PC-3 (cell line): ENCODE measurements at regions not wholly inside any gene's neighbourhood (a gene's known extent, or its start where the extent isn't known, plus 50 kb on each side); places are given as distances from the start of the nearest gene placed in this dataset.

ENCODE experiments used
- ATAC-seq: fragments of 200-7000 bp; cut with Tn5 transposase; 2 replicates; pipeline ENCODE4 v1.9.1; 2020; ENCODE audit warnings: mild to moderate bottlenecking, moderate library complexity
- BruUV-seq: library from RNA; stranded (reverse); fragments of 400-500 nt; replicated peaks from 2 replicates; lab custom pipeline; 2021; lab: Mats Ljungman, UMichigan
- CTCF ChIA-PET: fragments of 300-600 bp; sonication (Branson Sonifier 250); formaldehyde crosslinking; loops from one replicate; lab custom pipeline; 2022; ENCODE audit warnings: antibody characterized with exemption; lab: Charles Lee
- POLR2A ChIA-PET: fragments of 300-600 bp; sonication (Branson Sonifier 250); formaldehyde crosslinking; loops from one replicate; lab custom pipeline; 2022; ENCODE audit warnings: antibody characterized with exemption; ENCODE audit not compliant: unreplicated experiment; lab: Charles Lee
- DNase-seq: peaks from one replicate; pipeline ENCODE4 v3.0.0-alpha.2; 2015
- H2AFZ ChIP-seq: fragments of 300-600 bp; sonication (generic); 2 replicates; pipeline ENCODE4 v1.6.0; 2016; ENCODE audit warnings: antibody characterized with exemption, low read length
- H3F3A ChIP-seq: fragments of 300-600 bp; sonication (generic); one replicate; pipeline ENCODE4 v1.6.0; 2017; ENCODE audit warnings: antibody characterized with exemption, low read length, control low read depth, mild to moderate bottlenecking; ENCODE audit not compliant: unreplicated experiment
- H3K27ac ChIP-seq: fragments of 300-600 bp; sonication (generic); 2 replicates; pipeline ENCODE4 v1.5.1; 2016; ENCODE audit warnings: mild to moderate bottlenecking, low read length
- H3K27me3 ChIP-seq: fragments of 300-600 bp; sonication (generic); 2 replicates; pipeline ENCODE4 v1.6.1; 2016; ENCODE audit warnings: low read length, mixed read lengths
- H3K36me3 ChIP-seq: fragments of 300-600 bp; sonication (generic); 2 replicates; pipeline ENCODE4 v1.6.1; 2016; ENCODE audit warnings: low read depth, mixed run types, low read length, mixed read lengths
- H3K4me1 ChIP-seq: fragments of 300-600 bp; sonication (generic); 2 replicates; pipeline ENCODE4 v1.5.1; 2016; ENCODE audit warnings: low read length; ENCODE audit not compliant: insufficient read depth
- H3K4me2 ChIP-seq: fragments of 300-600 bp; sonication (generic); 2 replicates; pipeline ENCODE4 v1.6.0; 2016; ENCODE audit warnings: low read length
- H3K4me3 ChIP-seq: fragments of 300-600 bp; sonication (generic); 2 replicates; pipeline ENCODE4 v1.5.1; 2016; ENCODE audit warnings: mild to moderate bottlenecking, low read length, mixed read lengths
- H3K79me2 ChIP-seq: fragments of 300-600 bp; sonication (generic); 2 replicates; pipeline ENCODE4 v1.6.1; 2017; ENCODE audit warnings: low read length, mixed read lengths
- H3K9ac ChIP-seq: fragments of 300-600 bp; sonication (generic); 2 replicates; pipeline ENCODE4 v1.6.0; 2016; ENCODE audit warnings: mild to moderate bottlenecking, low read length
- H3K9me2 ChIP-seq: fragments of 300-600 bp; sonication (generic); replicated peaks from 2 replicates; pipeline ENCODE4 v1.6.1; 2016; ENCODE audit warnings: mixed run types, low read length, mixed read lengths
- H3K9me3 ChIP-seq: fragments of 300-600 bp; sonication (generic); 2 replicates; pipeline ENCODE4 v1.6.1; 2016; ENCODE audit warnings: low read length, mixed read lengths
- H4K20me1 ChIP-seq: fragments of 300-600 bp; sonication (generic); 2 replicates; pipeline ENCODE4 v1.6.1; 2016; ENCODE audit warnings: low read length, mixed read lengths
- CTCF ChIP-seq: fragments of 300-600 bp; sonication (generic); conservative IDR thresholded peaks from 2 replicates; pipeline ENCODE4 v1.5.1; 2017; ENCODE audit warnings: antibody characterized with exemption, low read depth, mild to moderate bottlenecking, low read length
- EZH2 ChIP-seq: fragments of 300-600 bp; sonication (generic); IDR thresholded peaks from one replicate; pipeline ENCODE4 v1.6.1; 2017; ENCODE audit warnings: antibody characterized with exemption, mild to moderate bottlenecking, low read length; ENCODE audit not compliant: unreplicated experiment
- EZH2phosphoT487 ChIP-seq: fragments of 300-600 bp; sonication (generic); IDR thresholded peaks from 2 replicates; pipeline ENCODE4 v1.6.1; 2018; ENCODE audit warnings: mild to moderate bottlenecking, antibody characterized with exemption, low read length, borderline replicate concordance
- intact Hi-C: fragments of 100-400 bp; cut with micrococcal nuclease; formaldehyde crosslinking; loops from 2 replicates; pipeline ENCODE4 v1.9.0; 2023

DNA sequence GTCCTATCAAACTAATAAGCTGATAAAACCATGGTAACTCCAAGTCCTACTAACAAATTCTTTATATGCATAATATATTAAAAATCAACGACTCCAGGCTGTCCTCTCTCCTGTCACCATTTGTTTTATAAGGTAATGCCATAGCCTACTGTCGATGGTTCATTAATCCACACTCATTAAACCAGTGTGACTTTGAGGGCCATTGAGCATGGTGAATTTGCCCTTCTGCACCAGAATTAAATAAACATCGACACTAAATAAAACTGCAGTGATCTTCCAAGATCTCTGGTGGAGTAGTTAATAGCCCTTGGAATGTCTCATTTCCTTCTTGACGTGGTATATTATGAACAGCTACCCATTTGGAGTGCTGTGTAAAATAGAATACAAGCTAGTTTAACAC is 358.5 kb downstream of the CBLN4 start:
- Histone ChIP-seq H3K4me3 (no peak overlapping the region), H2AFZ (no peak overlapping the region), H3K27ac (no peak overlapping the region), H3K9me2 (no peaks in the 10 kb centered on the region), H3K27me3 (no peaks in the 10 kb centered on the region), H3K9me3 (peaks cover 25% of the 10 kb centered on the region; the same call in 1 of the 2 replicates), H3K9ac (no peak overlapping the region), H3K4me1 (no peaks in the 10 kb centered on the region), H4K20me1 (no peaks in the 10 kb centered on the region), H3F3A (no peaks in the 10 kb centered on the region), H3K36me3 (no peaks in the 10 kb centered on the region), H3K4me2 (no peak overlapping the region), H3K79me2 (no peaks in the 10 kb centered on the region)
- ATAC-seq (no peak), DNase-seq (no peak)
- no TSS peak for BruUV-seq
- ChIA-PET CTCF (no interaction called here), POLR2A (interaction anchor here (0.7 kb wide), 1 partner anchor 38 kb away, joined by 28 read pairs; no protein-coding TSS in a partner anchor)
- TF ChIP-seq EZH2: no peak
- TF ChIP-seq CTCF: no peak
- intact Hi-C loops: no loop called here

DNA sequence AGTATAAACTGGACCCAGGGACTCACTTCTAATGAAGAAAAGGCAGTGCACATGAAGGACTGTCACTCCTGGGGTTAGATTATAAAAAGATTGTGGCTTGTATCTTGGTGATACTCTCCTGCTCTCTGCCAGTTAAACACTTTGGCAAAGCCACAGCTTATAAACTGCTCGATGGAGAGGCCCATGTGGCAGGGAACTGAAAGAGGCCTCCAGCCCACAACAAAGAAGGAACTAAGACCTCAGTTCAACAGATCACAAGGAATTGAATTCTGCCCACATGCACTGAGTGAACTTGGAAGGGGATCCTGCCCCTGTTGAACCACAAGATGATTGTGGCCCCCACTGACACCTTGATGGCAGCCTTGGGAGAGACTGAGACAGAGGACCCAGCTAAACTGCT is 363.8 kb downstream of the CBLN4 start:
- H3K4me3 ChIP-seq: no peak overlapping the region
- no peaks in the 10 kb centered on the region for H3K4me1 ChIP-seq
- DNase-seq: no peak
- H2AFZ ChIP-seq: no peak overlapping the region
- H3K27ac ChIP-seq: no peak overlapping the region
- H3K9me3 ChIP-seq: peaks cover 25% of the 10 kb centered on the region; the same call in 1 of the 2 replicates
- H3K9me2 ChIP-seq: no peaks in the 10 kb centered on the region
- no peak overlapping the region for H3K4me2 ChIP-seq
- ChIA-PET POLR2A (no interaction called here), CTCF (no interaction called here)
- no peaks in the 10 kb centered on the region for H3K79me2 ChIP-seq
- H3K36me3 ChIP-seq: no peaks in the 10 kb centered on the region
- H3K27me3 ChIP-seq: no peaks in the 10 kb centered on the region
- no peaks in the 10 kb centered on the region for H3F3A ChIP-seq
- intact Hi-C loops: no loop called here
- no peak for ATAC-seq
- H3K9ac ChIP-seq: no peak overlapping the region
- BruUV-seq: no TSS peak
- no peaks in the 10 kb centered on the region for H4K20me1 ChIP-seq
- TF ChIP-seq EZH2: no peak
- no peak for TF ChIP-seq EZH2phosphoT487
- TF ChIP-seq CTCF: no peak

GRCh38 chr20:55635870-55636269 is 369.4 kb downstream of the CBLN4 start:
- Histone ChIP-seq H3K27me3 (no peaks in the 10 kb centered on the region), H3F3A (no peaks in the 10 kb centered on the region), H3K4me2 (no peak overlapping the region), H3K9ac (no peak overlapping the region), H3K4me1 (no peaks in the 10 kb centered on the region), H2AFZ (no peak overlapping the region), H3K9me2 (no peaks in the 10 kb centered on the region), H4K20me1 (no peaks in the 10 kb centered on the region), H3K9me3 (peaks cover 15% of the 10 kb centered on the region; the same call in 1 of the 2 replicates), H3K36me3 (no peaks in the 10 kb centered on the region), H3K4me3 (no peak overlapping the region), H3K79me2 (no peaks in the 10 kb centered on the region), H3K27ac (no peak overlapping the region)
- POLR2A ChIA-PET: no interaction called here
- no TSS peak for BruUV-seq
- no peak for TF ChIP-seq CTCF
- TF ChIP-seq EZH2: no peak
- TF ChIP-seq EZH2phosphoT487: no peak
- intact Hi-C loops: no loop called here
- ATAC-seq (no peak), DNase-seq (no peak)
- CTCF ChIA-PET: no interaction called here
